A549 (cell line): ENCODE measurements at regions not wholly inside any gene's neighbourhood (a gene's known extent, or its start where the extent isn't known, plus 50 kb on each side); places are given as distances from the start of the nearest gene placed in this dataset.

Experiments
- ATAC-seq, 2 experiments: fragments of 200-7000 bp in 1 of 2; fragments of >200 bp in 1 of 2; cut with Nextera tagmentation in 1 of 2; cut with Tn5 transposase in 1 of 2; 3 replicates each; pipeline versions ENCODE4 v1.8.0 to v1.9.1; 2018 to 2020; ENCODE audit warnings: mild to moderate bottlenecking in 1 of 2, moderate library complexity in 1 of 2
- CTCF ChIA-PET: fragments of 300-600 bp; sonication (Branson Sonifier 250); formaldehyde crosslinking; extraction: SDS; loops from one replicate; lab custom pipeline; 2021; ENCODE audit warnings: antibody characterized with exemption, inconsistent platforms; lab: Yijun Ruan, JAX
- POLR2A ChIA-PET: fragments of 350-600 bp; formaldehyde crosslinking; extraction: SDS; loops from one replicate; lab custom pipeline; 2021; ENCODE audit warnings: antibody characterized with exemption, inconsistent platforms; lab: Yijun Ruan, JAX
- DNase-seq, 2 experiments: peaks; one replicate each; pipeline versions ENCODE4 v3.0.0 to v3.0.0-alpha.2; 2011 to 2016; ENCODE audit warnings: low read depth in 1 of 2, low spot score in 1 of 2
- FAIRE-seq: peaks from 2 replicates; lab custom pipeline; 2011; peaks lifted over from hg19 to GRCh38; lab: Jason Lieb, UNC
- H3K27ac ChIP-seq, 2 experiments: fragments of >200 bp; sonication (Bioruptor Twin); formaldehyde crosslinking; 3 replicates each; pipeline ENCODE4 v1.5.1; 2016 to 2017
- H3K4me1 ChIP-seq: fragments of >200 bp; sonication (Bioruptor Twin); formaldehyde crosslinking; 3 replicates; pipeline ENCODE4 v1.6.1; 2016
- H3K4me2 ChIP-seq: fragments of >200 bp; sonication (Bioruptor Twin); formaldehyde crosslinking; 3 replicates; pipeline ENCODE4 v1.6.1; 2016
- H3K4me3 ChIP-seq: fragments of >200 bp; sonication (Bioruptor Twin); formaldehyde crosslinking; 3 replicates; pipeline ENCODE4 v1.5.1; 2016
- H3K9me3 ChIP-seq: fragments of >200 bp; sonication (Bioruptor Twin); formaldehyde crosslinking; 3 replicates; pipeline ENCODE4 v1.6.1; 2016
- ATOH8 ChIP-seq: fragments of 250-450 bp; sonication (Bioruptor Pico); IDR thresholded peaks from 2 replicates; pipeline ENCODE4 v1.5.0; 2020; ENCODE audit warnings: low read depth, mild to moderate bottlenecking, moderate library complexity
- BCL3 ChIP-seq: fragments of >200 bp; sonication (Bioruptor Twin); formaldehyde crosslinking; IDR thresholded peaks from 3 replicates; pipeline ENCODE4 v1.6.1; 2016
- CBX8 ChIP-seq: fragments of 200-600 bp; sonication (generic); IDR thresholded peaks from 2 replicates; pipeline ENCODE4 v1.6.1; 2016
- CHD2 ChIP-seq: fragments of 150-350 bp; IDR thresholded peaks from 2 replicates; pipeline ENCODE4 v1.6.1; 2014; ENCODE audit warnings: low read length; ENCODE audit not compliant: partially characterized antibody
- CHD4 ChIP-seq: fragments of 200-600 bp; sonication (generic); IDR thresholded peaks from 2 replicates; pipeline ENCODE4 v1.6.1; 2016; ENCODE audit warnings: antibody characterized with exemption, mild to moderate bottlenecking, borderline replicate concordance
- E2F6 ChIP-seq: IDR thresholded peaks from 2 replicates; pipeline ENCODE4 v1.6.1; 2012; ENCODE audit warnings: low read depth, borderline replicate concordance
- EHF ChIP-seq: fragments of 250-450 bp; sonication (Bioruptor Pico); IDR thresholded peaks from 2 replicates; pipeline ENCODE4 v1.5.0; 2020; ENCODE audit warnings: mild to moderate bottlenecking
- EHMT2 ChIP-seq: fragments of 200-600 bp; sonication (generic); IDR thresholded peaks from 2 replicates; pipeline ENCODE4 v1.6.1; 2016; ENCODE audit warnings: antibody characterized with exemption, low read depth, mild to moderate bottlenecking, moderate library complexity
- ELK1 ChIP-seq: fragments of 150-350 bp; IDR thresholded peaks from 2 replicates; pipeline ENCODE4 v1.6.1; 2014; ENCODE audit warnings: low read depth, mild to moderate bottlenecking, low read length
- EP300 ChIP-seq, 2 experiments: fragments of >200 bp; sonication (Bioruptor Twin); formaldehyde crosslinking; IDR thresholded peaks; 2 replicates in 1 of 2; 3 replicates in 1 of 2; pipeline ENCODE4 v1.6.1; 2016 to 2017
- ESRRA ChIP-seq: fragments of 150-350 bp; IDR thresholded peaks from 2 replicates; pipeline ENCODE4 v1.6.1; 2014; ENCODE audit warnings: mild to moderate bottlenecking, low read length, borderline replicate concordance
- FOSB ChIP-seq: fragments of 250-450 bp; sonication (Bioruptor Pico); IDR thresholded peaks from 2 replicates; pipeline ENCODE4 v1.5.0; 2020; ENCODE audit warnings: mild to moderate bottlenecking, moderate library complexity
- FOSL2 ChIP-seq, 2 experiments: fragments of 450-650 bp in 1 of 2; fragments of >200 bp in 1 of 2; sonication (Bioruptor Twin) in 1 of 2; formaldehyde crosslinking; IDR thresholded peaks; 2 replicates each; pipeline versions ENCODE4 v1.5.0 to v1.6.1; 2016 to 2020; ENCODE audit warnings: mild to moderate bottlenecking in 1 of 2, moderate library complexity in 1 of 2
- HDAC2 ChIP-seq: fragments of 200-600 bp; sonication (generic); IDR thresholded peaks from 2 replicates; pipeline ENCODE4 v1.6.1; 2016
- HEYL ChIP-seq: fragments of 250-450 bp; sonication (Bioruptor Pico); IDR thresholded peaks from 2 replicates; pipeline ENCODE4 v1.8.0; 2021; ENCODE audit warnings: mild to moderate bottlenecking, moderate library complexity
- JUN ChIP-seq, 2 experiments: fragments of >200 bp; sonication (Bioruptor Twin); formaldehyde crosslinking; IDR thresholded peaks; 2 replicates in 1 of 2; 3 replicates in 1 of 2; pipeline ENCODE4 v1.6.1; 2016 to 2017
- KDM5A ChIP-seq: fragments of 200-600 bp; sonication (generic); IDR thresholded peaks from 2 replicates; pipeline ENCODE4 v1.6.1; 2016; ENCODE audit warnings: antibody characterized with exemption, mild to moderate bottlenecking
- MAX ChIP-seq: IDR thresholded peaks from 2 replicates; pipeline ENCODE4 v1.6.1; 2012
- MYC ChIP-seq: IDR thresholded peaks from 2 replicates; pipeline ENCODE4 v1.6.1; 2012; ENCODE audit warnings: mild to moderate bottlenecking, inconsistent platforms, low read length, improper control_type of control experiment, borderline replicate concordance
- PBX3 ChIP-seq: IDR thresholded peaks from 2 replicates; pipeline ENCODE4 v1.6.1; 2012
- POLR2A ChIP-seq: IDR thresholded peaks from 2 replicates; pipeline ENCODE4 v1.6.1; 2012; ENCODE audit warnings: mild to moderate bottlenecking, low read length
- POLR2AphosphoS2 ChIP-seq: conservative IDR thresholded peaks from 2 replicates; pipeline ENCODE4 v1.6.1; 2012; ENCODE audit warnings: low read length, improper control_type of control experiment, inconsistent platforms
- RAD21 ChIP-seq, 2 experiments: fragments of >200 bp in 1 of 2; sonication (Bioruptor Twin) in 1 of 2; formaldehyde crosslinking in 1 of 2; IDR thresholded peaks in 1 of 2; conservative IDR thresholded peaks in 1 of 2; 2 replicates in 1 of 2; 3 replicates in 1 of 2; pipeline ENCODE4 v1.6.1; 2012 to 2018; ENCODE audit warnings: inconsistent platforms in 1 of 2
- RARB ChIP-seq: fragments of 250-450 bp; sonication (Bioruptor Pico); IDR thresholded peaks from 2 replicates; pipeline ENCODE4 v1.8.0; 2021; ENCODE audit warnings: mild to moderate bottlenecking, moderate library complexity
- RNF2 ChIP-seq: fragments of 200-600 bp; sonication (generic); IDR thresholded peaks from 2 replicates; pipeline ENCODE4 v1.6.1; 2016; ENCODE audit warnings: low read depth, mild to moderate bottlenecking, antibody characterized with exemption, moderate library complexity, borderline replicate concordance
- USF2 ChIP-seq: fragments of 450-650 bp; IDR thresholded peaks from 2 replicates; pipeline ENCODE4 v1.6.1; 2014; ENCODE audit warnings: antibody characterized with exemption
- ZC3H11A ChIP-seq: fragments of 450-650 bp; IDR thresholded peaks from 2 replicates; pipeline ENCODE4 v1.6.1; 2014; ENCODE audit warnings: antibody characterized with exemption, mild to moderate bottlenecking
- ZNF302 ChIP-seq: fragments of 250-450 bp; sonication (Bioruptor Pico); IDR thresholded peaks from 2 replicates; pipeline ENCODE4 v1.9.0; 2021; ENCODE audit warnings: inconsistent platforms, mild to moderate bottlenecking, moderate library complexity
- ZSCAN20 ChIP-seq: fragments of 250-450 bp; sonication (Bioruptor Pico); IDR thresholded peaks from 2 replicates; pipeline ENCODE4 v1.8.0; 2022; ENCODE audit warnings: mild to moderate bottlenecking, moderate library complexity
- WGBS: methylation state at CpG from one replicate; pipeline ENCODE4 v1.1.6; 2017; ENCODE audit errors: missing lambda C conversion rate; 5-methylcytosine and 5-hydroxymethylcytosine counted together

- no peak overlapping the region for H3K4me2 ChIP-seq
- no peak for DNase-seq
- no peaks in the 10 kb centered on the region for H3K4me1 ChIP-seq
- no peak overlapping the region for H3K4me3 ChIP-seq
- ChIA-PET POLR2A (no interaction called here), CTCF (interaction anchor here (1.0 kb wide), 1 partner anchor 52 kb away, joined by 4 read pairs; no protein-coding TSS in a partner anchor)
- 91% methylated on average over 6 of the region's 6 CpGs for WGBS
- no peaks in the 10 kb centered on the region for H3K9me3 ChIP-seq
- FAIRE-seq: no peak
- TF ChIP-seq MYC: no peak
- no peak for TF ChIP-seq MAX
- no peak for TF ChIP-seq POLR2A
- TF ChIP-seq ZC3H11A: no peak
- no peak for TF ChIP-seq CHD4
- TF ChIP-seq RARB (CRISPR knock-in tag): no peak
- TF ChIP-seq FOSB: no peak
- no peak for TF ChIP-seq HEYL
- TF ChIP-seq RNF2: no peak
- TF ChIP-seq KDM5A: no peak
- no peak for TF ChIP-seq ZNF302 (CRISPR knock-in tag)
- no peak for TF ChIP-seq PBX3
- no peak for TF ChIP-seq ZSCAN20 (CRISPR knock-in tag)
- TF ChIP-seq CBX8: no peak
- no peak for TF ChIP-seq EHMT2
- no peak for TF ChIP-seq JUN (IDR thresholded peaks at IDR 0.05)
- TF ChIP-seq FOSL2 (IDR thresholded peaks at IDR 0.05): no peak
- TF ChIP-seq FOSL2 (CRISPR knock-in tag; IDR thresholded peaks at IDR 0.05): no peak
- no peak for TF ChIP-seq E2F6
- no peak for TF ChIP-seq RAD21 (conservative IDR thresholded peaks at IDR 0.05 in 1 of 2, IDR thresholded peaks at IDR 0.05 in 1 of 2)
- no peak for TF ChIP-seq BCL3
- no peak for ATAC-seq
- H3K27ac ChIP-seq: no peak overlapping the region
Measured at GRCh38 chr4:22336822-22337221, 179.0 kb downstream of the ADGRA3 start.

- no peaks in the 10 kb centered on the region for H3K9me3 ChIP-seq
- FAIRE-seq (no peak), ATAC-seq (no peak), DNase-seq (no peak)
- ChIA-PET POLR2A (no interaction called here), CTCF (interaction anchor here (0.7 kb wide), 1 partner anchor 9 kb away, joined by 3 read pairs; no protein-coding TSS in a partner anchor)
- no peaks in the 10 kb centered on the region for H3K4me1 ChIP-seq
- 91% methylated on average over 2 of the region's 2 CpGs for WGBS
- H3K27ac ChIP-seq: no peak overlapping the region
- H3K4me2 ChIP-seq: no peak overlapping the region
- TF ChIP-seq ESRRA (no peak), EHF (CRISPR knock-in tag) (no peak), ATOH8 (CRISPR knock-in tag) (no peak), HEYL (no peak), ELK1 (no peak), EP300 (IDR thresholded peaks at IDR 0.05) (no peak), POLR2AphosphoS2 (no peak), ZC3H11A (no peak), HDAC2 (no peak), USF2 (no peak), CHD2 (no peak)
- TF ChIP-seq, all 56 proteins: peak for 0
- no peak overlapping the region for H3K4me3 ChIP-seq
Measured at GRCh38 chr4:22334155-22334554, 181.7 kb downstream of the ADGRA3 start.
